Effector memory CD8-positive, alpha-beta T cell (primary cell): ENCODE measurements at regions not wholly inside any gene's neighbourhood (a gene's known extent, or its start where the extent isn't known, plus 50 kb on each side); places are given as distances from the start of the nearest gene placed in this dataset.

Source experiments
- ATAC-seq: fragments of 150-1000 bp; cut with Tn5 transposase; replicated peaks from 2 replicates; pipeline ENCODE4 v1.10.0; 2021; ENCODE audit warnings: mild to moderate bottlenecking, moderate library complexity
- DNase-seq, 3 experiments: peaks; one replicate each; pipeline ENCODE4 v3.0.0; 2021
- H3K27ac Mint-ChIP-seq, 2 donors: one replicate each; pipeline ENCODE4 v1.8.0; 2022; ENCODE audit warnings: mild to moderate bottlenecking in 2 of 2, mixed read lengths in 2 of 2, moderate library complexity in 2 of 2
- H3K27me3 Mint-ChIP-seq, 2 donors: one replicate each; pipeline ENCODE4 v1.8.0; 2022; ENCODE audit warnings: mixed read lengths in 2 of 2
- H3K36me3 Mint-ChIP-seq: one replicate; pipeline ENCODE4 v1.8.0; 2022; ENCODE audit warnings: mild to moderate bottlenecking, moderate library complexity, mixed read lengths; ENCODE audit not compliant: insufficient read depth
- H3K4me1 Mint-ChIP-seq, 2 donors: one replicate each; pipeline ENCODE4 v1.8.0; 2022; ENCODE audit warnings: low read depth in 2 of 2, mixed read lengths in 2 of 2
- H3K4me3 Mint-ChIP-seq, 2 donors: one replicate each; pipeline ENCODE4 v1.8.0; 2022; ENCODE audit warnings: mild to moderate bottlenecking in 2 of 2, mixed read lengths in 2 of 2, moderate library complexity in 2 of 2
- H3K9me3 Mint-ChIP-seq, 2 donors: one replicate each; pipeline ENCODE4 v1.8.0; 2022; ENCODE audit warnings: mixed read lengths in 2 of 2

- Mint-ChIP-seq H3K27me3 (no peaks in the 10 kb centered on the region), H3K27ac (no peak overlapping the region), H3K36me3 (no peaks in the 10 kb centered on the region), H3K9me3 (no peaks in the 10 kb centered on the region), H3K4me1 (no peaks in the 10 kb centered on the region), H3K4me3 (no peak overlapping the region)
- no peak for ATAC-seq
- DNase-seq: no peak
Observed at GRCh38 chr6:105934708-105935107, 151.4 kb upstream of the PRDM1 start.

- Mint-ChIP-seq H3K9me3 (no peaks in the 10 kb centered on the region), H3K4me1 (no peaks in the 10 kb centered on the region), H3K36me3 (no peaks in the 10 kb centered on the region), H3K27me3 (no peaks in the 10 kb centered on the region), H3K27ac (no peak overlapping the region), H3K4me3 (no peak overlapping the region)
- ATAC-seq (no peak), DNase-seq (no peak)
Observed at GRCh38 chr6:105932440-105932839, 153.7 kb upstream of the PRDM1 start.

DNA sequence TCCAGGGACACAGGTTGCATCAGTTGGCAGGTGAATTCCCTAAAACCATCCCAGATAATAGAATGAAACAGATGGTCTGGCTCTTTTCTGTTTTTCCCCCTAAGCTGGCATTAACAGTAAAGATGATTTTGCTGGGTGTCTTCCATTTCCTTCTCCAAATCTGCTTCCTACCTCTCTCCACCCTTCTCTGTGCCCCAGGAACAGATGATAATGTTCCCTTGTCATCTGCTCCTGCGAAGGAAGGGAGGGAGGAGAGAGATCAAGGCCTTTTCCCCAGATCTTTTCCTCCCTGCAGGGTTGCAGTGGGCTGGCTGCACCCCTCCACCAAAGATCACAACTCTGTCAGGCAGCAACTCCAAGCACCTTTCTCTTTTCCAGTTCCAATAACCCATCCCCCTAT lies 156.5 kb upstream of the PRDM1 start:
- H3K9me3 Mint-ChIP-seq: no peaks in the 10 kb centered on the region
- no peaks in the 10 kb centered on the region for H3K27me3 Mint-ChIP-seq
- no peaks in the 10 kb centered on the region for H3K4me1 Mint-ChIP-seq
- no peak overlapping the region for H3K27ac Mint-ChIP-seq
- H3K4me3 Mint-ChIP-seq: no peak overlapping the region
- ATAC-seq (no peak), DNase-seq (no peak)
- H3K36me3 Mint-ChIP-seq: no peaks in the 10 kb centered on the region

DNA sequence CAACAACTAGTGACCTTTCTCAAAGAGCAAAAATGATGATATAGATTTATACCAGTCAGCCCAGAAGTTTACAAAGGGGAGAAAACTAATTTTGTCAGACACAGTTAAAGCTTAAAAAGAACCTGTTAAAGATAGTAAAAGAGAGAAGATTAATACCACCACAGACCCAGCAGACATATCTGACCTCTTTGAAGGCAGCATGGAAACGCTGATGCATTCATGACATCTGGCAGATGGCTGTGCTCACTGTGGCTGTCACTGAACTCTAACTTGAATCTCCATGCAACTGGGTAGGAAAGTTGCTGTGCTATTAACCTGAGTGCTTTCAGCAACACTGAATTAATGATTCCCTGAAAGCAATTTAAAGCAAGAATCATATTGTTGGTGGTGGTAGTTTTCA lies 159.8 kb upstream of the PRDM1 start:
- DNase-seq (no peak), ATAC-seq (no peak)
- Mint-ChIP-seq H3K27me3 (no peaks in the 10 kb centered on the region), H3K4me3 (no peak overlapping the region), H3K9me3 (no peaks in the 10 kb centered on the region), H3K27ac (no peak overlapping the region), H3K36me3 (no peaks in the 10 kb centered on the region), H3K4me1 (no peaks in the 10 kb centered on the region)

- Mint-ChIP-seq H3K4me3 (no peak overlapping the region), H3K9me3 (no peaks in the 10 kb centered on the region), H3K4me1 (no peaks in the 10 kb centered on the region), H3K27ac (no peak overlapping the region), H3K27me3 (no peaks in the 10 kb centered on the region), H3K36me3 (no peaks in the 10 kb centered on the region)
- ATAC-seq: no peak
- DNase-seq: no peak
Observed at GRCh38 chr6:105925706-105926105, 160.4 kb upstream of the PRDM1 start.

DNA sequence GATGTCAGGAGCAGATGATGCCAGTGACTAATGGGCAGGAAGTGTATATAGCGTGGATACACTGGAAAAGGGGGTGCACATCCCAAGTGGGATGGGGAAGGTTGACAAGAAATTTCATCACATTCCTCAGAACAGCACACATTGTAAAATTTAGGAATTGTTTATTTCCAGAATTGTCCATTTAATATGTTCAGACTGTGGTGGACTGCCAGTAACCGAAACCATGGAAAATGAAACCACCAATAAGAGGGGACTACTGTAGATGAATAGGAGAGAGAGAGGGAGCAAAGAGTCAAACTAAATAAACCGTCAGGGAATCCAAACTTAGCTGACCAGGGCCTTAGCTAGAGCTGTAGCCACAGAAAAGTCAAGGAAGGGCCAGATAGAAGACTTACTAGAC lies 164.4 kb upstream of the PRDM1 start:
- peaks cover 0 to 12% of the 10 kb centered on the region in 2 donors for H3K27me3 Mint-ChIP-seq
- DNase-seq (no peak), ATAC-seq (no peak)
- no peaks in the 10 kb centered on the region for H3K4me1 Mint-ChIP-seq
- H3K4me3 Mint-ChIP-seq: no peak overlapping the region
- no peaks in the 10 kb centered on the region for H3K9me3 Mint-ChIP-seq
- H3K36me3 Mint-ChIP-seq: no peaks in the 10 kb centered on the region
- H3K27ac Mint-ChIP-seq: no peak overlapping the region

- Mint-ChIP-seq H3K9me3 (no peaks in the 10 kb centered on the region), H3K27ac (no peak overlapping the region), H3K36me3 (no peaks in the 10 kb centered on the region), H3K27me3 (peaks cover 0 to 12% of the 10 kb centered on the region in 2 donors), H3K4me1 (no peaks in the 10 kb centered on the region), H3K4me3 (no peak overlapping the region)
- DNase-seq (no peak), ATAC-seq (no peak)
Observed at GRCh38 chr6:105920071-105920470, 166.1 kb upstream of the PRDM1 start.

DNA sequence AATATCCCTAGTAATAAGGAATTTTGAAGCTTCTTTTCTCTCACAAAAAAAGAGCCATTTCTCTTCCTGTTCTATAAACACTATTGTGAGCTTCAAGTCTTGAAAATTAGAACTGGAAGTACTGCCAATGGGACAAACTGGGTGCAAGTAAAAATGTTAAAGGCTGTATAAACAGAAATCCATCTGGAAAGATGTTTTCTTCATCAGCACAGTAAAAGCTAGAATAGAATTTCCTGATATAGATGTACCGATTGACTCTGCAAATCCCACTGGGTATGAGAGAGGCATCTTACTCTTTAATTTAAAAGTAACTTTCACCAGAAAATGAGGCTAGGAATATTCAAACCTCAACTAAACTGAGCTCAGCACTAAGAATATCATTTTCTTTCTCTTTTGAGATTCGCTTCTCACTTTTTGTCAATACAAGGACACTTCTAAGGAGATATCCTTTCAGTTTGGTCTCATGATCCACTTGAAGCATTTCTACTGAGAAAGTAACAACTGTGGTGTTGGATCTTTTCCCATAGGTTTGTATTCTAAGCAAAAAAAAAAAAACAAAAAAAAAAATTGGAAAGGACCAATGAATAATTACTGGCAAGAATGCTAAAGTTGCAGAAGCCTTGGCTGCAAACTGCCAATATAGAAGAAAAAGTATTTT lies 169.0 kb upstream of the PRDM1 start:
- peaks cover 8 to 12% of the 10 kb centered on the region in 2 donors for H3K27me3 Mint-ChIP-seq
- no peak for ATAC-seq

DNA sequence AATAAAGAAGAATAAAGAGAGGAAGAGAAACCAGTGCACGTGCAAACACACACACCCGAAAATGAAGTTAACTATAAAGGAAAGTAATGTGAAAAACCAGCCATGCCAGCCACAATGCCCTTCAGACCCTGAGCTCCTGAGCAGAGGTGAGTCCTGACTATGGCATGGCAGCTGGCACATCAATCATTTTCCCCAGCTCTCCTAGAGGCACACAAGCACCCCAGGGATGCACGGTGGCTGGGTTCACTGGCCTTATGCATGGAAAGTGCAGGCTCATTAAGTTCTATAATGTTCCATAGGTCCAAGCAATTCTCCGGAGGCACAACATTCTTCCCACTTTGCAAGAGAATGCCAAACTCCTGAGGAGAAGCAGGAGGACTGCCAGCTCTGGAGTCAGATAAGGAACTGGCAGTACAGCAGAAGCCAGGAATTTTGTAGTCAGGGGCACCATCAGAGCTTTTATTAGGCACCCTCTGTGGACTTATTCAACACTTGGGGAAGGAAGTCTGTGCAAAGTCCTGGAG lies 175.0 kb upstream of the PRDM1 start:
- DNase-seq: no peak
- Mint-ChIP-seq H3K27me3 (peaks cover 0 to 17% of the 10 kb centered on the region in 2 donors), H3K36me3 (peaks cover 6% of the 10 kb centered on the region), H3K4me3 (no peak overlapping the region), H3K9me3 (no peaks in the 10 kb centered on the region), H3K27ac (no peak overlapping the region), H3K4me1 (no peaks in the 10 kb centered on the region)
- ATAC-seq: no peak

More for the DNA sequence above, 169.0 kb upstream of the PRDM1 start:
- Mint-ChIP-seq H3K36me3 (peaks cover 5% of the 10 kb centered on the region), H3K4me1 (no peaks in the 10 kb centered on the region), H3K4me3 (no peak overlapping the region), H3K27ac (no peak overlapping the region), H3K9me3 (no peaks in the 10 kb centered on the region)
- no peak for DNase-seq

DNA sequence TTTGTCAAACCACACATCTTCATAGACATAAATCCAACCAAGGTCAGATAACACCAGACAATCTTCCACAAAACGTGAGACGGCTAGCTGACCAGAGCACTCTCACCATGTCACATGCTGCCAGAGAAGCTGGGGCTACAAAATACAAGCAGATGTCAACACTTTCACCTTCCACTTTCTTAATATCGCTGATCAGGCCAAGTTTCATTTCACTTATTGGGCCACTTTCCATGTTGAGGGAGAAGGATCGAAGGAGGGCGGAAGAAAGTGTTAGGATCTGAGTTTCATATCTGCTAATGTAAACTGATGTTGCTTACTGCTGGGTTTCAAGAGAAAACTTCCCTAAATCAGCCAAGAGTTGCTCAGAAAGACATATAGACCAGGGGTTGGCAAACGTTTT lies 177.0 kb upstream of the PRDM1 start:
- Mint-ChIP-seq H3K4me3 (no peak overlapping the region), H3K27me3 (peaks cover 0 to 12% of the 10 kb centered on the region in 2 donors), H3K36me3 (peaks cover 6% of the 10 kb centered on the region), H3K27ac (no peak overlapping the region), H3K4me1 (no peaks in the 10 kb centered on the region), H3K9me3 (no peaks in the 10 kb centered on the region)
- DNase-seq (no peak), ATAC-seq (no peak)

- DNase-seq: no peak
- H3K4me3 Mint-ChIP-seq: no peak overlapping the region
- H3K36me3 Mint-ChIP-seq: peaks cover 6% of the 10 kb centered on the region
- no peak overlapping the region for H3K27ac Mint-ChIP-seq
- no peaks in the 10 kb centered on the region for H3K4me1 Mint-ChIP-seq
- H3K9me3 Mint-ChIP-seq: no peaks in the 10 kb centered on the region
- peaks cover 0 to 8% of the 10 kb centered on the region in 2 donors for H3K27me3 Mint-ChIP-seq
- no peak for ATAC-seq
Observed at GRCh38 chr6:105907991-105908390, 178.1 kb upstream of the PRDM1 start.

DNA sequence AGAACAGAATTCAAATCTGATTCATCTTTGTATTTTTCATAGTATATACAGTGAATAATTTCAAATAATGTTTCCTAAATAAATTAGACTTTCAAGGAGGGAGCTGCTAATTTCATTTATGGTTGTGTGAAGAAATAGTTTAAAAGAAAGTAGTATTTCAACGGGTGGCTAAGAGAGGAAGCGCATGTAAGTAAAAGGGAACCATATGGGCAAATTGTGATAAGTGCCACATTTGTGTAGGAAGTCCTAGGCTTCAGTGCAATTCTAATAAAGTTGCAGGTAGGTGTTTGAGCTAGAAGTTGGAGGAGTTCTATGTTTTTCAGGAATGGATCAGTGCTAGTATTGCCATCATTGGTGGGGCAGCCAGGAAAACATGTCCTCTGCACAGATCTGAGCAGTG lies 178.8 kb upstream of the PRDM1 start:
- H3K27ac Mint-ChIP-seq: no peak overlapping the region
- no peaks in the 10 kb centered on the region for H3K4me1 Mint-ChIP-seq
- no peak overlapping the region for H3K4me3 Mint-ChIP-seq
- H3K27me3 Mint-ChIP-seq: peaks cover 0 to 8% of the 10 kb centered on the region in 2 donors
- ATAC-seq (no peak), DNase-seq (no peak)
- peaks cover 3% of the 10 kb centered on the region for H3K36me3 Mint-ChIP-seq
- H3K9me3 Mint-ChIP-seq: no peaks in the 10 kb centered on the region

GRCh38 chr6:105902401-105903031 lies 183.6 kb upstream of the PRDM1 start:
- H3K4me3 Mint-ChIP-seq: no peak overlapping the region
- DNase-seq (no peak), ATAC-seq (no peak)
- no peak overlapping the region for H3K27ac Mint-ChIP-seq
- peaks cover 5 to 8% of the 10 kb centered on the region in 2 donors for H3K4me1 Mint-ChIP-seq
- no peaks in the 10 kb centered on the region for H3K9me3 Mint-ChIP-seq
- no peaks in the 10 kb centered on the region for H3K36me3 Mint-ChIP-seq
- H3K27me3 Mint-ChIP-seq: no peaks in the 10 kb centered on the region

DNA sequence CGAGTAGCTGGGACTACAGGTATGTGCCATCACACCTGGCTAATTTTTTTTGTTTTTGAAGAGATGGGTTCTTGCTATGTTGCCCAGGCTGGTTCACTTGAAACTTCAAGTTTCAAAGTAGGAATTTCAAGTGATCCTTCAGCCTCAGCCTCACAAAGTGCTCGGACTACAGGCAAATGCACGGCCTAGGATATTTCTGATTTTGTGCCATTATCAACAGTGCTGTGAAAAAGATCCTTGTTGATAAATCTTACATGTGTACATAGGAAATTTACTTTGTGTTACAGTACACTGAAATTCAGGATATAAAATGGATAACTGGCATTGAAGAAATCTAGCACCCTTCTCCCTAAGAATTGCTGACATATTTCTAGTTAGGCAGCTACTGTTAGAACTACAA lies 184.6 kb upstream of the PRDM1 start:
- DNase-seq: no peak
- peaks cover 5 to 8% of the 10 kb centered on the region in 2 donors for H3K4me1 Mint-ChIP-seq
- H3K27ac Mint-ChIP-seq: no peak overlapping the region
- ATAC-seq: no peak
- H3K4me3 Mint-ChIP-seq: no peak overlapping the region
- H3K9me3 Mint-ChIP-seq: no peaks in the 10 kb centered on the region
- no peaks in the 10 kb centered on the region for H3K36me3 Mint-ChIP-seq
- H3K27me3 Mint-ChIP-seq: no peaks in the 10 kb centered on the region
